GM19023 (cell line): ENCODE measurements at regions not wholly inside any gene's neighbourhood (a gene's known extent, or its start where the extent isn't known, plus 50 kb on each side); places are given as distances from the start of the nearest gene placed in this dataset.

Experiments
- ATAC-seq: cut with Tn5 transposase; IDR thresholded peaks from one replicate; pipeline ENCODE4 v1.9.1; 2021; ENCODE audit warnings: mild to moderate bottlenecking, moderate library complexity; ENCODE audit not compliant: unreplicated experiment

DNA sequence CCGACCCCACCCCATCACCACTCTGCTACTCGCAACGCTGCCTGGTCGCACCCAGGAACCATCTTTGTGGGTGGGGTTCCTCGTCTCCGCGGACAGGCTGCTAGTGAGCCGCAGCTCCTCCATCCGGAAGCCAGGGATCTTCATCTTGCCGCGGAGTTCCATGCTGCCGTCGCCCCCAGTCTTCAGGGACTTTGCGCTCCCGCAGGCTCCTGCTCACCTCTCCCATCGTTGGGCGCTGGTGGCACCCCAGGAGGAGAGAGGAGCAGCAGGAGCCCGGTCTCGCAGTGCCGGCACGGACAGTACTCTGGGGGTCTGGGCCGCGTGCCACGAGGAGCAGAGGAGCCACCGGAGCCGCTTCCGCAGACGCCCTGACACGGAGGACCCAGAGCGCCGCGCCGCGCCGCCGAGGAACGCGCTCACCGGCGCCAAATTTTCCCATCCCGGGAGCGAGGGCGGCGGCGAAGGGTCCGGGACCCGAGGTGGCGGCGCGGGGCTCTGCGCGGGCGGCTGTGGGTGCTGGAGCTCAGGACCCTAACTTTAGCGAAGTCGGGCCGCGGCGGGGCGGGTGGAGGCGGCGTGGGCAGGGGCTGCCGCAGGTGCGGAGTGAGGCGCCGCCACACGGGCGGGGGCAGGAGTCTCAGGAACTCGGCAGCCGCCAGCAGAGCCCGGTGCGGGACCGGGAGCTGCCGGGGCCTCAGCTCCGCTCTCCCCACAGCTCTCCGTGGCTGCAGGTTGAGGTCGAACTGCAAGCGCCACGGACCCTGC lies 750.1 kb upstream of the SORCS1 start:
- peak; percentile 53 for ATAC-seq

GRCh38 chr10:107913317-107914294 lies 749.1 kb upstream of the SORCS1 start:
- no peak for ATAC-seq

GRCh38 chr10:107901076-107901475 lies 736.6 kb upstream of the SORCS1 start:
- ATAC-seq = no peak

GRCh38 chr10:107900131-107900530 lies 735.6 kb upstream of the SORCS1 start:
- ATAC-seq = no peak

DNA sequence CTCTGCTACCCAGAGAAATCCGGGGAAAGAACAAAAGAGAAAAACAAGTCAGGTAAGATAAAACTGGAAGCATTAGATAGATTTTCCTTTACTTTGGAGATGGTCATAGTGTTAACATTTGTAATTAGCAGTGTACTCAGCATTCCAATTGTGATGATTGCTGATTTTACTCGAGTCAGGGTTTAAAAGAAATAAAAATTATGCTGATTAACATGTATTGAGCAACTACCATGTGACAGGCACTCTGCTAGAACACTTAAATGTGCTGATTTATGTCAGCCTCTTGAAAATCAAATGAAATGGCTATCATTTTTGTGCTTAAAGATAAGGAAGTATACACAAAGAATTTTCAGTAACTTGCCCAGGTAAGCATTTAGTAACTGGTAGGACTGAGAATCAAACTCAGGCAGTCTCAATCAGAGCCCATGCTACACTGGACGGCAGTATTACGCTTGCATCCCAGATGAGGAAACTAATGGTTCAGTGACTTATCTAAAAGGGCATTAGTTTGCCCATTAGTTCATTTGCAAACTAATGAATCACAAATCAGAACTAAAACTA lies 735.1 kb upstream of the SORCS1 start:
- ATAC-seq = no peak

DNA sequence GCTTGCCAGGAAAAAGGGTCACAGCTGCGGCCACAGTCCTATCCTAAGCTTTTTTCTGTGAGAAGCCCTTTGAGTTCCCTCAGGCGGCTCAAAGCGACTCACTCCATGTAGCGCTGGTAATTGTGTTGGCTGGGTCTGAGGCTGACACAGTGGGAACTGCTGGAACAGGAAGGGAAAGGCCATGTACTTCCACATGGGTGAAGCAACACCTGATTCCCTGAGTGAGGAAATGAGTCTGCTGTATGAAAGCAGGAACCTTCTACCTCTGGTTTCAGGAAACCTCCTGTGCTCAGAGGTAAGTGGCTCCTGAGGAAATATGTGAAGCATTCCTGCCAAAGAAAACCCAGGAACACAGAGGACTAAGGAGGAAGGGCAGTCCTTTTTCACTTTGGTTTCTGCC lies 734.6 kb upstream of the SORCS1 start:
- no peak for ATAC-seq

DNA sequence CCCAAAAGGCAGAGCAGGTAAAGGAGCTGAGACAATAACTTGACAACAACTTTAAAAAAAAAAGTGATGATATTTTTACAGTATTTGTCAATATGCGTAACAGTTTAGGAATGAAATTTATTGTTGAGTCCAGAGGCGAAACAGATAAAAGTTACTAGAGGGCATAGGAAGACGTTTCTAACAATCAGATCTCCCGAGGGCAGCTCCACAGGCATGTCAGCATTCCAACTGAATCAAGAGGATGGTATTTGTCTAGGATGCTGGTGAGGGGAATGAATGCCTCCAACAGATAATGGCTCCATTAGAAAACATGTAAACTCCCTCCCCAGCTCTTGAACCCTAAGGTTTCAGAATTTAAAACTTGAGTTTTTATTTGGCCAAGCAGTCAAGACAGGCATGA lies 733.9 kb upstream of the SORCS1 start:
- no peak for ATAC-seq

- ATAC-seq = no peak
Measured at GRCh38 chr10:107894516-107894915, 730.0 kb upstream of the SORCS1 start.

DNA sequence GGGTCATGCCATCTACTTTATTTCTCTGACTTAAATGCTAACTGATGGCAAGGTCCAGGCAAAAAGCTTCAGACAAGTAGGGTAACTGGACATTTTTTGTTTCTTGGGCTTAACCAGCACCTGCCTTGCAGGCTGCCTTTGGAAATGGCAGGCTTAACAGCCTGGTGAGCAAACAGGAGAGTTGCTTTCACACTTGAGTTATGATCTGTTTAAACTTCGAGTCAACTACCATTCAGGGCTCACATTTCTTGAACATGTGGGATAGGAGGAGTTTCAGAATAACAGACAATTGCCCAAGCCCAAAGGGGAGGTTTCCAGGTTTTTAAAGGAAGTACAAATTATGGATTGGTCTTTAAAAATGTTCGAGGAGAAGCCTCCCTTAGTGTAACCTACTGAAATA lies 724.6 kb upstream of the SORCS1 start:
- ATAC-seq = no peak

DNA sequence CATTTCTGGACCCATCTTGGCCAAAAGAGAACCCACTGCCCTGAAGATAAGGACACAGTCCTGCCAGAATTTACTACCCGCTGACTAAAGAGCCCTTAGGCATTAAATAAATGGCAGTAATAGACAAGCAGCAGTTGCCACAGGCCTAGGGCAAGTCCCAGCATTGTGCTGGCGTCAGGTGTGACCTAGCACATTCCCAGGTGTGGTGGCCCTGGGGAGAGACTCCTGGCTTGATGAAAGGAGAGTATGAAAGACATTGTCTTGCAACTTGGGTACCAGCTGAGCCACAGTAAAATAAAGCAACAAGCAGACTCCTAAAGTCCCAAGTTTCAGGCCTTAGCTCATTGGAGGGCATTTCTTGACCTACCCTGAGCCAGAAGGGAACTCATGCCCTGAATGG lies 715.7 kb upstream of the SORCS1 start:
- no peak for ATAC-seq

- ATAC-seq = no peak
Measured at GRCh38 chr10:107873007-107873406, 708.5 kb upstream of the SORCS1 start.

DNA sequence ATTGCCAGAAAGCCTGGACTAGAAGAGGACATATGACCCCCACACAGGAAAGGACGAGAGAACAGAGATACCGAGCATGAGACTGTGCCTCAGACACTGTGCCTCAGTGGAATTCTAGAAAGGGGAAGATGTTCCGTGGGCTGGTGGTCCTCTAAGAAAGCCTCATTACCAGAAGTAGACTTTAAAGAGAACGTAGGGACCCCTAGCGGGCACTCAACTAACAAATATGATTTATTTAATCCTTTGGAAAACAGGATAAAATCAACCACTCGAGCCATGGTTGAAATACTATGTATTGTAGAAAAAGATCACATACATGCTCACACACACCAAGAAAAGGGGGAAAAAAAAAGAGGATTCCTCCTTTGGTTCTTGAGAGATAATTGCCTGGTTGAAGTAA lies 701.2 kb upstream of the SORCS1 start:
- ATAC-seq = no peak

- no peak for ATAC-seq
Measured at GRCh38 chr10:107859065-107859464, 694.6 kb upstream of the SORCS1 start.

DNA sequence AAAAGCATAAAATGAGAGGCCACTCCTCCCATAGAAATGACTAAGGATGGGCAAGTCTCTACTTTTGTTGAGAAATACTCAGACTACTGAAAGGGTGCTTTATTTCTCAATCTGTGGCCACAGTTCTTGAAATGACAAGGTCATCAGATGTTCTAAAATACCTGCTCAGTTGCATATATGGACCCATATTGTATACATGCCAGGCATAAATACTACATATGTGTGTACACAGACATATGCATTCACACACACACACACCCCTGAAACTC lies 691.5 kb upstream of the SORCS1 start:
- ATAC-seq = no peak

GRCh38 chr10:107855301-107856046 lies 691.0 kb upstream of the SORCS1 start:
- ATAC-seq = no peak

- ATAC-seq = no peak
Measured at GRCh38 chr10:107848726-107849360, 684.3 kb upstream of the SORCS1 start.

- peak; percentile 67 for ATAC-seq
Measured at GRCh38 chr10:107847620-107848019, 683.1 kb upstream of the SORCS1 start.

- no peak for ATAC-seq
Measured at GRCh38 chr10:107834706-107835105, 670.2 kb upstream of the SORCS1 start.

- ATAC-seq = no peak
Measured at GRCh38 chr10:107831772-107832171, 667.3 kb upstream of the SORCS1 start.

DNA sequence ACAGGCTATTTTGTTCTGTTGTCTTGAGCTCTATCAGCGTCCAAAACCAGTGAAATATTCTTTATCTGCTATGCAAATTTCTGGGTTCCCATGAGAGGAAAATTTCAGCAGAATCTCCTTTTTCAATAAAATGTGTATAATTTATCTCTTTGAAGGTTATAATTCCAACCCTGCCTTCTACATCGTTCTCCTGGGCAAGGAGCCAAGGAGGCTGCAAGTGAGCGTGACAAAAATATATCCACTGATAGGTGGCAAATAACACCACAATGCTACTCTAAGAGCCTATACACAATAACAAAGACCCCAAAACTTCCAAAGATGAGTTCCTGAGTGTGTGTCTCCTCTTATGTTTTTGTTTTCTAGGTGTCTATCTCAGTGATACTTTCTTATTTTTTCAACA lies 664.7 kb upstream of the SORCS1 start:
- no peak for ATAC-seq

DNA sequence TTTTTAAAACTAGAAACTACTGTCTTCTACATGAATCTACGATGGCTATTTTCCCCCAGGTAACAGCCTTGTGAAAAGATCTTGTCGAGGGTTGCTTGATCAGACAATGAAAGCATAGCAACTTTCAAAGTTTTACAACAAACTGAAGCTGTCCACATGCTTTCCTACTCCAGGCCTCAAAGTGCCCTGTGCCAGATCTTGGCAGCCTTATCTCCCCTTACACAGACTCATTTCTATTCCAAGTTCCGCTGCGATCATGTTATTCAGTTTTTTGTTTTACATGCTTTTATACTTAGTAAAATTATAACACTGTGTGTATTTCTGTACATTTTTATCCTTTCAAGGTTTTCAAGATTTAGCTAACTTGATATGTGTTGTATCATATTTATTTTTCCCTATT lies 661.7 kb upstream of the SORCS1 start:
- ATAC-seq = no peak
